ENCODE measurements at regions not wholly inside any gene's neighbourhood (a gene's known extent, or its start where the extent isn't known, plus 50 kb on each side); places are given as distances from the start of the nearest gene placed in this dataset.
A peak's percentile ranks its signal among the peaks of the same experiment; 100 is the strongest.

DNA sequence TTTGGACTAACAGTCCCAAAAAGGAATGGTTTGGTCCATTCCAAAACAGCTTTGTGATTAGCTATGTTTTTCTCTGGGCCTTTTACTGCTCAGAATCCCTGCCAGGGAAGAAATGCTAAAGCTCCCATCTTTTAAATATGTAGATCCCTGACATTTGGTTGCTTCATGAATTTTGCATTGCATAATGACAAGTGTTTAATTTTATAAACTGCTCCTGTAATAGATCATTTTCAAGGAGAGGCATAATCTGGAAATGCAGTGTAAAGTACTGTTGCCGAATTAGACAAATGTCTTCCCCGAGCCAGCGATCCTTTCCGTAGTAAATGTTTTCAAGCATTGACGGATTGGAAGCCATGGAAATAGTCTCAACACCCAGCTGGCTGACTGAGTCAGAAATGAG, 291.3 kb upstream of the PRKD1 start:
- DNase-seq (ENCODE audit: low read depth): no peak

DNA sequence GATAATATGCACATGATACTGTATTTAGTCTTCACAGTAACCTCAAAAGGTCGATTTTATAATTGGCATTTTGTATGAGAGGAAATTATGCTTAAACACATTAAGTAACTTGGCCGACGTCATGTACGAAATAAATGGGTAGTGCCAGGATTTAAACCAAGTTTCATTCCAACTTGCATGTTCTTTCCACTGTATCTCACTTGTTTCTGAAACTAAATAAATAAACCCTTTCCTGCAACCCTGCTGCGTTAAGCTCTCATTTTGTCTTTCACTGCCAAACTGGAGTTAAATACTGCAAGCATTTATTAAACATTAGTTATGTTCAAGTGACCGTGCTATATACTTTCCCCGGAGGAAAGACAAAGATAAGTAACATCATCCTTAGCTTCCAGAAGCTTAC, 293.9 kb upstream of the PRKD1 start:
- no peak for DNase-seq (ENCODE audit: low read depth)

DNA sequence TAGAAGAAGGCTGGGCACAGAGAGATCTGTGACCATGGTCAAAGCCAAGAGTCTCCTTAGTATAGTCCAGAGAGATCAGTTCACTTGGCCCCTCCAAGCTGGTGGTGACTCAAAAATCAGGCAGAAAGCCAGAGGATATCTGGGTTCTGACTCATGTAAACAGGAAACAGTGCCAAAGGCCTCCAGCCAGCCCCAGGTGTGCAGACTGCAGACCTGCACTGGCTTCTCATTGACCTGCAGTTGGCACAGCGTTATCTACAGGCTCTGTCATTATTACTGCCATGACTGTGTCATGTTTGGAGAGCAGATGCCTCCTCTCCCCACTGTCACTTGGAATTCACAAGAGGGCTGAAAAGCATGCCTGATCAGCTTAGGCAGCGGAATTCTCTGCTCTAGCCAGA, 295.7 kb upstream of the PRKD1 start:
- DNase-seq (ENCODE audit: low read depth): peak; percentile 94

DNA sequence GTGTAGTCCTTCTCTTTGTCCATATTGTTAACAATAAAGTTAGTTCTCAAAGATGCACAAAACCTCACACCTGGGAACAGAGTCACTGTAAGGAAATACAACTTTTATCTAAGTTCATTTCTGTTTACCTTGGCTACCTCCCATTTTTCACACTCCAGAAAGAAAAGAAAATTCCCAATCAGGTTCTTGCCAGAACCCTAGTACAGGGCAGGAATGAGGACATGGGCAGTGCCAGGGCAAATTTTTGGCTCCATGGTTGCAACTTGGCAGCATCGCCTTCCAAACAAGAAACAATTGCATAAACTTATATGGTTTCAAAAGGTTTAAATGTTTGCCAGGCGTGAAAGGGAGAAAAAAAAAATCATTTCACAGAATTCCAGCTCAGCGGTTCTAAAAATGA, 296.3 kb upstream of the PRKD1 start:
- DNase-seq (ENCODE audit: low read depth): no peak

DNA sequence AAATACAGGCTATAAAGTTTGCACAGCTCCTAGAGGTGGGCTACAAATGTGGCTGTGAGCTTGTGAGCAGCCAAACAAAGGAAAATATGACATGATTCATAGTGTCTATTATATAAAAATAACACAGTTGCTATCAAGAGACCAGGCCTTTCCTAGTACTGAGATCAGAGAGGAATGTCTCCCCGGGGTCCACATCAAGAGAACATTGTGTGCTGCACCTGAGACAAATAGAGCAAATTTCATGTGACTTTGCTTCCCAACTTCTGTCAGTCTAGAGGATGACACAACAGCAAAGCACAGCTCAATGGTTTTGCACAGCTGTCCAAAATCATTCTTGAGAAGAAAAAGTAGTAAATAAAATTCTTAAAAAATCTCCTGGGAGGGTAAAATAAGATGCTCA, 297.5 kb upstream of the PRKD1 start:
- DNase-seq (ENCODE audit: low read depth): no peak

DNA sequence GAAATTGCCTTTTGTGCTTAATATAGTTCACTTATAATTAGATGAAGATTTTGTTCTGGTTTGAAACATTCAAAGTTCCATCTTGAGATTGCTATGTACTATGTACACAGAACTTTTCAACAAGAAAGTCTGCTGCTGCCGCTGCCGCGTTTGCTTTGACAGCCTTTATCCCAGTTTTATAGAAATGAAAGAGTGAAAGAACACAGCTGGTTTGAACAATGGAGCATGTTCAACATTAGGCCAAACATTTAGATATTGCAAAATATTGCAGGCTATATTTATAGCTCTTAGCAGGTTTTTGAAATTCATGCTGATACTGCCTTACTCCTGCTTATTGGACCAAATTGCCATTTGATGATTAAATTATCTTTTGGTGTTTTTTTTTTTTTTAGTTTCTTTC, 299.8 kb upstream of the PRKD1 start:
- DNase-seq (ENCODE audit: low read depth): no peak

DNA sequence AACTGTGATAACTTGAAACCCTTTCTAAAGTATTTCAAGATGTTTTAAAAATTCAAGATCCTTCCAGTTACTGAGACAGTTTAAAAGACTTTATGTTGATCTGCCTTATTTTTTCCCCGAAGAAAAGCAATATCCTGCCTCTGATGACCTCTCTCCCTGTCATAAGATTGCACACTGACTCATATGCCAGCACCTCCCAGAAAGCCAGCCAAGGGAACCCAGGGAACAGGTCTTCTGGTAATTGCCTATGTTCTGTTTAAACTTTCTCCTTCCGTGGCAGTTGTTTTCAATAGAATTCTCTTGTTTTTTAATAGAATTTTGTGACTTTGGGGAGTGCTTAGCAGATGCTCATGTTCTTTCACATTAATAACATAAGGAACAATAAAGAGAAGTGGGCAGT, 300.2 kb upstream of the PRKD1 start:
- peak; percentile 81 for DNase-seq (ENCODE audit: low read depth)

DNA sequence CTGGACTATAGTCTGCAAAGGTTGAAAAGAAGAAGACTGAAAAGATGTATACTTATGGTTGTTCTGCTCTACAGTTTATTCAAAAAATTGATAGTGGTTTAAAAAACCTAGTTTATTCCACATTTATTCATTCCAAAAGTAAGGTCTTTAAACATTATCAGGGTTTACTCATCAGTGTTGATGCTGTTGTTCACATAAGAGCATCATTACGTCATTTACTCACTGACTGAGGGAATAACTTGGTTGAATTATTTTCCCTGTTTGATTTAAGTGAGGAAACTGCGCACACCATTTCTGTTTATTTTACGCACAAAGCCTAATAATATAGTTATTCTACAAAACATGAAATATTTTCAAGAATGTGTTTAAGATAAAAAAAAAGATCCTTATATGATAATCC, 303.1 kb upstream of the PRKD1 start:
- no peak for DNase-seq (ENCODE audit: low read depth)

DNA sequence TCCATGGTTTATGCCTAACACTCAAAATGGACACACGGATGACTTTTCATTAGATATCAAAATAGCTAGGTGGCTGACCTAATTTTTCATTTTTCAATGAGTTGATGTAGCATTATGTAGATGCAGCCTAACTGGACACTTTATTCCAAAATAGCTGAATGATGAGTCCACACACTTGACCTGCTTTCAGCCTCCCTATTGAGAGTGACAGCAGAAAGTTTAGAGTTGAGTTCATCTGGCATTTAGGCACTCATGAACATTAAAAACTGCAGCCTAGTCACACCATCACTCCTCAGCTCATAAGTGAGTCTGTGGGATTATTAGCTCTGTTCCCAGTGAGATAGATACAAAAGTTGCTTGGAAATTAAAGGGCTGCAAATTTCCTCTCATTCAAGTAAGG, 307.3 kb upstream of the PRKD1 start:
- DNase-seq (ENCODE audit: low read depth): no peak

DNA sequence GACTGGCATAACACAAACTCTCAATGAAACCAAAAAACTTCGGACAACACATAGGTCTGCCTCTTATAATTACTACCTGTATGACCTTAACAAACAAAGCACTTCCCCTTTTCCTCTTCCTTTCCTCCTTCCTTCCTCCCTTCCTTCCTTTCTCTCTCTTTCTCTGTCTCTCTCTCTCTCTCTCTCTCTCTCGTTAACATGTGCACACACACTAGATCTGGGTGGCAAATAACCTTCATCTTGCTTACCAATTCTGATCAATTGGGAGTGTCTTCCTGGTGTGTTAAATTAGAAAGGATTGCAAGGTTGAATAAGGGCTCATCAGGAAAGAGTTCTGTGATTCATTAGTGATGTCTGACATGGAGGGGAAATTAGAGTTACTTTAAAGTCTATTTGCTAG, 307.8 kb upstream of the PRKD1 start:
- no peak for DNase-seq (ENCODE audit: low read depth)

DNA sequence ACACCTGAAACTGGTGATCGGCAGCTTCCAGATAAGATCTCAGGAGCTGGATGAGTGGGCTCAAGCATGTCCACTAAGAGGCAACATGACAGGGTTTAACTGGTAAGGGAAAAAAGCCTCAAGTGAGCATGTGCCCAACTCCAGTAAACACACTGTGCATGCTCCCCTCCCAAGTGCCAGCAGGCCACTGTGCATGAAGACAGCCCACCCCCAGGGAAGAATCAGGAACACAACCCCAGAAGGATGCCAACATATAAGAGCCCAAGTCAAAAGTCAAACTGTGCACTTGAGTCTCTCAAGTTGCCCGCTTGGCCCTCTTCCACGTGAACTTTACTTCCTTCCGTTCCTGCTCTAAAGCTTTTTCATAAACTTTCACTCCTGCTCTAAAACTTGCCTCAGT, 311.3 kb upstream of the PRKD1 start:
- no peak for DNase-seq (ENCODE audit: low read depth)

DNA sequence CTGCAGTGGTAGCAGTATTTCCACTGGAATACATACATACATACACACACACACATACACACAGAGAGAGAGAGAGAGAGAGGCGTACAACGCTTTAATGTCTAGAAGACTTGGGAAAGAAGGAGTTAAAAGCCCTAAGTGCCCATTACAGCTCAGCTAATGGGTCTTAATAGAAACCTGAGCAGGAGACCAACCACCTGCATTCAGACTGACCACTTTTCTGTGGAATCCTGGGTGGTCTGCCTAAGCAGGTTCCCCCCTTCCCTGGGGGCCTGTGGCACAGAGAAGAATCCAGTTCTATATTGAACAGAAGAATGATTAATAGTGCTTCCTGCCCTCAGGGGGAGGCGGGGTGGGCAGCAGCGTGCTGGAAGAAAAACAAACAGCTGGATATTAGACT, 312.4 kb upstream of the PRKD1 start:
- no peak for DNase-seq (ENCODE audit: low read depth)

DNA sequence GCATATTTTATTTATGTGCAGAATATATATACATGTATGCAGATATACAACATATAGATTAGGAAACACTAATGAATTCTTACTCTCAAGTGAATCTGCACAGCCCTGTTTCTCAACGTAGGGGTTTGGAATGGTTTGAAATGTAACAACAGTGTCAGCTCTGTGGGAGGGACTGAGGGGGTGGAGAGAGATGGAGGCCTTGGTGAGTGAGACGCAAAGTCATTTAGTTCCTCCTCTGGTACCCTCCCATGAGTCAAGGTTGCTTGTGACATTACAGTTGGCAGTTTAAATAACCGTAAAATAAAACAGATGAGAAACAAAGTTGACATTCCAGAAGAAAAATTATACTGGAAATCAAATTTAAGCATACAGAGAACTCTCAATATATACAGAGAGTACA, 313.0 kb upstream of the PRKD1 start:
- DNase-seq (ENCODE audit: low read depth): no peak

DNA sequence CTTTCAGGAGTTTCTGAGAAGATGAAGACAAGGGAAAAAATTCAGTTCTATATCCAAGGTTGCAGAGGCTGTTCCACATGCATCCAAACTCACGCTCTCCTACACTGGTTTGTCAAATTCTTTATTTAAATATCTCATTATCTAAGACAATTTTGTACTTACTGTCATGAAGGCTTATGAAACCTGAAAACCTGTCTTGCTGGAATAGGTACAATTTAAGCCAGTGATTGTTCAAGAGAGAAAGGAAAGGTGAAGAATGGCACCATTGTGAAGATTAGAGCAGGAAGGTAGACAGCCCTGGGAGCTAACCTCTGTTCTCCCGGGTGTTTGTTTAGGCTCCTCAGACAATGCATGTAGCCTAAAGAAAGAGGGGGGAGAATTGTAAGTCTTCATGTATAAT, 315.1 kb upstream of the PRKD1 start:
- no peak for DNase-seq (ENCODE audit: low read depth)

DNA sequence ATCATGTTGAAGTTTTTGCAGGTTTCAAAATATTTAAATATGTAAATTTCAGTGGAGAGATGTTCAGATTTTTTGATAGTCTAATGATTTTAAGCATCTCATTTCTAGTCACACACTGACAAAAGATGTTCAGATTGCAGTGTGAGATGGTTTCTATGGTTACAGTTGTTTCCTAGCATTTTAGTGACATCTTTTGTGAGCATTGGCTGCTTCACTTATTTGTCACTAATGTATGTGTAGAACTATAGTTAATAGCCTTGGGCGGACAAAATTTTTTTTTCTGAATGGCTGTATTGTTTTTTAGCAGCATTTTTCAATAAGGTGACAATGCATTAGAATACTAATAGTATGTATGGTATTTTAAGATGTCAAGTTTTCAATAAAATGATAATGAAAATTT, 315.6 kb upstream of the PRKD1 start:
- DNase-seq (ENCODE audit: low read depth): no peak

DNA sequence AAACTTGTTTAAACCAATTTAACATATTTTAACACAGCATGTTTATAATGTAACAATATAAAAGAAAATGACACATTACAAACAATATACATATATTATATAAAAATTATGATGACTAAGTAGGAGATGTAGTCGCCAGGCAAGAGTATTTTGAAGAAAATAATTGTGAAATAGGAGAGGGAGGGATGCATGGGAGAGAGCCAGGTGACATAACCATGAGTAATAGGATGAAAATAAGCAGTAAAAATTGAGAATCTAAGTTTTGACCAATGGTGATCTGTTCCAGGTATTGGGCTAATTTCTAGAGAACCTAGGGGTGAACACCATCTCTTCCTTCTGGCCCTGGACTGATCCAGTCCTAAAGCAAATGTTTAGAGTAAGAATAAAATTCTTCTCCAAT, 315.2 kb upstream of the G2E3 start:
- DNase-seq (ENCODE audit: low read depth): peak; percentile 81

DNA sequence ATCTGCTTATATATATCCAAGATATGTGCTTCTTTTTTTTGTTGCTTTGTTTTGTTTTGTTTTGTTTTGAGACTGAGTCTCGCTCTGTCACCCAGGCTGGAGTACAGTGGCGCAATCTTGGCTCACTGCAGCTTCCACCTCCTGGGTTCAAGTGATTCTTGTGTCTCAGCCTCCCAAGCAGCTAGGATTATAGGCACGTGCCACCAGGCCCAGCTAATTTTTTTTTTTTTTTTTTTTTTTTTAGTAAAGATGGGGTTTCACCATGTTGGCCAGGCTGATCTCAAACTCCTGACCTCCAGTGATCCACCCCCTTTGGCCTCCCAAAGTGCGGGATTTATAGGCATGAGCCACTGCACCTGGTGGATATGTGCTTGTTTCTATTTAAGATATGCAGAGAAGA, 314.6 kb upstream of the G2E3 start:
- DNase-seq (ENCODE audit: low read depth): peak; percentile 57

DNA sequence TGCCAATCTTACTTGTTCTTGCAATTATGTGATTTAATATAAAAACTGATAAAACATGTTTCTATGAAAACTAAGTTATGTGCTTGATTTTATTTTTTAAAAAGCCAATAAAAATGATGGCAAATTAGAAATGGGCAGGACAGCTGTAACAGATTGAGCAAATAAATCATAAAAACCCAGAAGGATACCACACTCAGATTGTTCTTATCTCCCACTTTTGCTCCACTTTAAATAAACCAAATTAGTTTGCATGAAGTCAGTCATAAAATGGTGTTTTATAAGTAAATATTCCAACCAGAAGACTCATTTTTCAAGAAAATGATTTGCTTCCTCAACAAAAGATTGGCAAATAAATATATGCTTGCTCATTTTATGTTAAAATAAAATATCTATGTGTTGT, 307.9 kb upstream of the G2E3 start:
- no peak for DNase-seq (ENCODE audit: low read depth)

DNA sequence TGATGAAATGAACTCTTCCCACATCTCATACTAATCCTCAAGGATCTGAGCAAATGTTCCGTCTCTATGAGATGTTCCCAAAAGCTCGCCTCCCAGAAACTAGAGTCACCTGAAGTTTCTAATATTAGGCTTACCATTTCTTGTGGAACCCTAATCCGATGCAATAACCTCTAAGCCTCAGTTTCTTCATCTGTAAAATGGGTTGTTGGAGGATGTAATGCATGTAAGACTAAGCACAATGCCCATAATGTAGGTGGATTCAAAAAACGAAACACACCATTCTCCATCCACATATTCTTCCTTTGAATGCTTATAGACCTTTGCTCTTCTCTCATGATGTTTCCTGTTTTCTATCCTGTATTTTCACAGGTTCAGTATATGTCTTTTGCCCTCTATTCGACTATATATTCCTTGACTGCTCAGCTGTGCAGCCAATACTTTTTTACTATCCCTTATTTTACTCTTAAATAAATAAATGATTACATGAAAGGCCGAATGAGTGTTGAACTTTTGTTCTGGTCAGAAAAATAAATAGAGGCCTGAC, 307.3 kb upstream of the G2E3 start:
- no peak for DNase-seq (ENCODE audit: low read depth)

DNA sequence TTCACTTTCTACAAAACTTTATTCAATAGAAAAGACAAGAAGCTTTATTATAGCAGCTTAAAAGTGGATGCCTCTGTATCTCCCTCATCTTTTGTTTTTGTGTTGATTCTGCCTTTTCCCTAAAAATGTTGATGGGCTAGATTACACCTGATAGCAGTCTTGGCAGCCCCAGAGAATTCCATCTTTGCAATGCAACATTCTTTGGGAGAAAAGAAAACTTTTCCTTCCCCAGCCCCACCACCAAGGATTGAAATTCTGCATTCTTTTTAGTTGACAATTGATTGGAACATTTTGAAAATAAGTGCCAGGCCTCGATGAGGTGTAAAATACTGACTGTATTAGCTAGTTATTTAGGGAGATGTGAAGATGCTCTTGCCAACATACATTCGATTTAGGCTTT, 306.8 kb upstream of the G2E3 start:
- no peak for DNase-seq (ENCODE audit: low read depth)

DNA sequence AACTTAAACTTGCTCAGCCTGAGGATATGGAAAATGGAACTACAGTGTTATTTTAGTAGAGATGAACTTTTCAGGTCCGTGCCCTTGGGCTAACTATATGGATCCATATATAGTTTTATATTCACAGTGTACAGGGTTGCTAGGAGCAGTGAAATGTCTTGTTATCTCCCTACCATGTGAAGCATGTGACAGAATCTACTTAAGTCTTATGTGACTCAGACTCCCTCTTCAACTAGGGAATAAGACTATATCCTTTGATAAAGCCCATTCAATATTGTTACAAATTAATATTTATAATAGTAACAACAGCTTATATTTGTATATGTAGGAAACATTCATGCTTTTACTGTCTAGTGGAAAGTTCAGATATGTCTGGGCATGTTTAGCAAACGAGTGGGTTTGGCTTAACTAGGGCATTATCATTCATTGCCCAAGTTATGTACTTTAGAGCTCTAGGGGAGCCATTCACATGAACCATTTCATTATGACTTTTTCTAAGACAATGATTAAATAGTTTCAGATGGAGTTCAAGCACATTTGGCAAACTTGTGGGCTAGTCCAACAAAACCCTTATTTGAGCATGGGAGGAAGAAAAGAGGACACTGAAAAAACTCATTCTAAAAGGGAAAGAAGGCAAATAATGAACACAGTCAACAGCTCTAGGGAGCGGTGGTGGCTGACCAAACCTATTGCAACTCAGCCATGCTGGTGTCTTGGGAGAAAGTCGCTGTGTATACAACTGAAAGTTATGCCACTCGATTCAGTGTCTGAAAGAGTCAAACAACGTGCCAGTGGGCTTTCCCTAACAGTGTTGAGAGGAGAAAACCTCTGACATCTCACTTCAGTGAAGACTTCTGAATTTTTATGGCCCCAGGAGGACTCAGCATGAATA, 305.9 kb upstream of the G2E3 start:
- DNase-seq (ENCODE audit: low read depth): no peak

DNA sequence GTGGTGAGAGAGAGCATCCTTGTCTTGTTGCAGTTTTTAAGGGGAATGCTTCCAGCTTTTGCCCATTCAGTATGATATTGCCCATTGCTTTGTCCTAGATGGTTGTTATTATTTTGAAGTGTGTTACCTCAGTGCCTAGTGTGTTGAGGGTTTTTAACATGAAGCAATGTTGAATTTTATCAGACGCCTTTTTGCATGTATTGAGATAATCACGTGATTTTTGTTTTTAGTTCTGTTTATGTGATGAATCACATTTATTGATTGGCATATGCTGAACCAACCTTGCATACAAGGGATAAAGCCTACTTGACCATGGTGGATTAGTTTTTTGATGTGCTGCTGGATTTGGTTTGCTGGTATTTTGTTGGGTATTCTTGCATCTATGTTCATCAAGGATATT, 302.3 kb upstream of the G2E3 start:
- DNase-seq (ENCODE audit: low read depth): no peak

DNA sequence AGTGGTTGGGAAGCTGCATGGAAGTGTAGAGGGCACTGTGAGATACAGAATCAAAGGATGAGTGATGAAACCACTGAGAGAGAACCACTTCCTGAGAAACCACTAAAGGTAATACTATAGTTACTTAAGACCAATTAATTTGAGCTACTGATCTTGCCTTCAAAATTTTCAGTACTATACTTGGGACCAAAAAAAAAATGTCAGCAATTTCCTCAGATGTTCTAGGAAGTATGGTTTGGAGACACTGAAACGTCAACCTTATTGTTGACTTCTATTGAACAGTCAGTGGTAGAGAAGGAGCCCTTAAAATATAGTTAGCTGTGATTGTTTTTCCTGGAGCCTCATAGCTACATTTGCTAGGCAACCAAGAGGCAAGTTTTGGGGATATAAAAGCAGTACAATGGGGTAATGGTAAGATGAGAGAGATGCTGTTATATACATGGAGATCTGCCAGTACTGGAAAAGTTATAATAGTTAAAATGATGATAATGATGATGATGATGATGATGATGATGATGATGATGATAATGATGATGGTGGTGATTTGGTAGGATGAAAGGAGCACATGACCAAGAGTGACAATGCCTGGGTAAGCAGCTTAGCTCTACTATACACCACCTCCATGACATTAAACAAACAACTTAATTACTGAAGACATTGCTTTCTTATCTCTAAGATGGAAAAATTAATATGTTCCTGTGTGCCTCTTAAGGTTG, 300.9 kb upstream of the G2E3 start:
- peak; percentile 54 for DNase-seq (ENCODE audit: low read depth)
